Muscle layer of colon (tissue), 2 donors: ENCODE measurements at regions not wholly inside any gene's neighbourhood (a gene's known extent, or its start where the extent isn't known, plus 50 kb on each side); places are given as distances from the start of the nearest gene placed in this dataset.

ENCODE experiments used
- H3K27ac ChIP-seq: one replicate; pipeline ENCODE4 v1.7.0; 2013; ENCODE audit warnings: low read depth, mild to moderate bottlenecking, low read length, moderate library complexity
- H3K27me3 ChIP-seq, 2 donors: one replicate each; pipeline ENCODE4 v1.7.0; 2013; ENCODE audit warnings: low read length in 2 of 2, mild to moderate bottlenecking in 2 of 2; ENCODE audit not compliant: insufficient read depth in 2 of 2, control insufficient read depth in 1 of 2
- H3K36me3 ChIP-seq: one replicate; pipeline ENCODE4 v1.7.0; 2013; ENCODE audit warnings: mild to moderate bottlenecking, low read length; ENCODE audit not compliant: insufficient read depth
- H3K4me1 ChIP-seq: one replicate; pipeline ENCODE4 v1.7.0; 2013; ENCODE audit warnings: mild to moderate bottlenecking, low read length; ENCODE audit not compliant: insufficient read depth
- H3K4me3 ChIP-seq, 2 donors: one replicate each; pipeline ENCODE4 v1.7.0; 2013; ENCODE audit warnings: low read length in 2 of 2, low read depth in 1 of 2, mild to moderate bottlenecking in 1 of 2, moderate library complexity in 1 of 2
- H3K9ac ChIP-seq: one replicate; pipeline ENCODE4 v1.7.0; 2013; ENCODE audit warnings: low read length
- H3K9me3 ChIP-seq: one replicate; pipeline ENCODE4 v1.7.0; 2013; ENCODE audit warnings: mild to moderate bottlenecking, low read length
- donor health status: abdominal sarcoma.
- donor health status: Adenocarcinoma of cecum.

DNA sequence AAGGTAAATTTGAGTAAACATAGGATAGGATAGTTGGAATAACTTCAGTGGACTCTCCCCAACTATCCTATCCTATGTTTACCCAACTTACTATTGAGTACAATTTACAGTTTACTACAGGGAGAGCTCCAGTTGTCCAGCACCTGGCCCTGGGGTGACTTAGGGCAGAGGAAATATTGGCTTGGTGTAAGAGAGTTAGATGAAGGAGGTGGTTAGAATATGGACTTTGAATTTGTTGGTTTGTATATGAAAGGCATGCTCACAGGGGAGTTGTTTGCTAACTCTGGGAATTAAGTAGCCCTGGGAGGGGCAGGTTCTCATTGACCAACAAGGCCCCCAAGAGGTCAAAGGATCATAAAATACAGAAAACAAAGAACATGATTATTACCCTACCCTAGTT, 497.7 kb downstream of the ARL4A start:
- Histone ChIP-seq H3K4me3 (no peak overlapping the region), H3K4me1 (peaks cover under 1% of the 10 kb centered on the region), H3K27ac (no peak overlapping the region), H3K36me3 (no peaks in the 10 kb centered on the region), H3K9me3 (no peaks in the 10 kb centered on the region), H3K27me3 (no peaks in the 10 kb centered on the region), H3K9ac (no peak overlapping the region)

DNA sequence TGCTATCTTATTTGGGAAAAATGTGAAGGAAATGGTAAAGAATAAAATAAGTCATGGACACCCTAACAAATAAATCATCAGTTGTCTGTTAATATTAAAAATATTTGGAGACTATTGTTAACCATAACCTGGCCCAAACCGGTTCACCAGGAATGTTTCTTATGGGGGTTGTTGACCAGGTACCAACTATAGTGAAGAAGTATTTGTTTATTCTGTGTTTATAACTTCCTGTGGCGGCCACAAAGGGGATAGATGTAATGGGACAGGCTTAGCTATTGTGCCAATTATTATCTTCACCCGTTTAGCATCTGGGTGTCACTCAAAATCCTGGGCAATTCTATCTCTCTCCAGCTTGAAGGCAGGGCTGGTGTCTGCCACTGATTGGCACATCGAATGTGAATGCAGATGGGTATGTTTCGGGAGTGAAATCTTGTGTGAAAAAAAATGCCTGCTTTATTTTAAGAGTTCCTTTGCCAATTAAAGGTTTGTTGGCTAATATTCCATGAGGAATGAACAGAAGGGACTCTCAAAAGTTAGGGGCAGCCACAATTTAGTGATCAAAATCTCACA, 500.9 kb downstream of the ARL4A start:
- H3K9ac ChIP-seq, result no peak overlapping the region
- no peak overlapping the region for H3K4me3 ChIP-seq
- H3K9me3 ChIP-seq, result no peaks in the 10 kb centered on the region
- no peaks in the 10 kb centered on the region for H3K4me1 ChIP-seq
- no peak overlapping the region for H3K27ac ChIP-seq
- no peaks in the 10 kb centered on the region for H3K27me3 ChIP-seq
- no peaks in the 10 kb centered on the region for H3K36me3 ChIP-seq

DNA sequence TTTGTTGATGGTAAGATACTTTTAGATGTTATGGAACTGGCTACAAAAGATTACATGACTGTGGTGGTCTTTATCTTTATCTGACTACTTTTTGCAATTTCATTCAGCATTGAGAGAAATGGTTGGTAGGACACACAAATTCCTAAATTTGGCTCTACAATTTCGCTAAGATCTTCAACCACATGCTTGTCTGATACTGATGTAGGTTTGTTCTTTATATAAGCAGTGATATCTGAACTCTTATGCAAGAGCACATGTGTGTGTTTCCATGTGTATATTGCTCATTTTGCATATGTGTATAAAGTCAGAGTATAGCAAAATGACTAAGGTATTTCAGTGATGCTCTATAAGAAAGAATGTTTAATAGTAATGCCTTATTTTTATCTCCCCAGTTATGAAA, 501.5 kb downstream of the ARL4A start:
- no peaks in the 10 kb centered on the region for H3K36me3 ChIP-seq
- no peaks in the 10 kb centered on the region for H3K4me1 ChIP-seq
- no peak overlapping the region for H3K27ac ChIP-seq
- H3K9me3 ChIP-seq, result no peaks in the 10 kb centered on the region
- no peaks in the 10 kb centered on the region for H3K27me3 ChIP-seq
- no peak overlapping the region for H3K9ac ChIP-seq
- no peak overlapping the region for H3K4me3 ChIP-seq

DNA sequence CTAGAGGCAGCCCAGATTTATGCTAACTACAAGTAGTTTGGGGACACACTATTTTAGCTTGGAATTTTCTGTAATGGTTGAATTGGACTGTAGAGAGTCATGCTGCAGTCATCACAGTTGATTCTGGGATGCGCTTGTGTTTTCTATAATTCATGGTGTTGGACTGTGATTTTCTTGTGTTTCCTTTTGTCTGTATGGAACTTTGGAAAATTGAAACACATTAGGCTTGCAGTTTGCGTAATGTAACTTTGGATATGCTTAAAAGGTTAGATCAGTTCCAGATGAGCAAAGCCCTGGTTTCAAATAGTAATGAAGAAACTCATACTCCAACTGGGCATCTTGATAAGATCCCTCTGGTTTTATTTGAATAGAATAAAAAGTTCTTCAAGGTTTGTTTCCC, 502.2 kb downstream of the ARL4A start:
- Histone ChIP-seq H3K27ac (no peak overlapping the region), H3K9me3 (no peaks in the 10 kb centered on the region), H3K9ac (no peak overlapping the region), H3K36me3 (no peaks in the 10 kb centered on the region), H3K4me1 (no peaks in the 10 kb centered on the region), H3K4me3 (no peak overlapping the region), H3K27me3 (no peaks in the 10 kb centered on the region)

DNA sequence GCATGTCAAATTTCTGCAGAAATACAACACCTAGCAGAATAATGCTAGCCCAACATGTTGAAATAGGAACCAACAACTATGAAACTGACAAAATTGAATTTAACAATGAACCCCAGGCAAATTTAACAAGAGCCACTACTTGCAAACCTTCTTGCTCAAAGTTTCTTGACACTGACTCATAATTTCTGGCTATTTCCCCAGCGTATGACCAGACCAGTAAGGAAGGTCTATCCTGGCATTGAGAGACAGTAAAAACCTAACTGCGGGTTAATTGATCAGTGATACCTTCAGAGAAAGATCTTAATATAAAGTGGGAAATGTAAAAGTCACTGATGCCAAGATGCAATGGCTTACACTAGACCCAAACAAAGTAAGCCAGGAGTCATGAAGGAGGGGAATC, 510.1 kb downstream of the ARL4A start:
- no peaks in the 10 kb centered on the region for H3K4me1 ChIP-seq
- H3K9me3 ChIP-seq, result no peaks in the 10 kb centered on the region
- no peaks in the 10 kb centered on the region for H3K36me3 ChIP-seq
- no peak overlapping the region for H3K4me3 ChIP-seq
- no peak overlapping the region for H3K27ac ChIP-seq
- H3K27me3 ChIP-seq, result no peaks in the 10 kb centered on the region
- H3K9ac ChIP-seq, result no peak overlapping the region

DNA sequence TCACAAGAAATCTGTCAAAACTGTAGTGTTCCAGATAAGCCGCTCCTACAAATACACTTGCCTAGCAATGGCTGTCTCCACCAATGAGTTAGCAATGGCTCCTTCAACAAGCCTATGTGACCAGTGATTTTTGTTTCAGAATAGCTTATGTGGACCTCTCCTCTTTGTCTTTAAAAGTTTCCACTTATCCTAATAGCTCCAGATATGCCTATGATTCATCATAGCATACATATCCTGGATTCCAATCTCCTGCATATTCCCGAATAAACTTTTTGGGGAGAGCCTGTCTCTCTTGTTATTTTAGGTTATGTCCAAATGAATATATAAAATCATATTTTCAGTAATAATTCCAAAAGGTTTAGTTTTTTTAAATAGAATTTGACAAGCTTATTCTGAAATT, 510.6 kb downstream of the ARL4A start:
- H3K4me1 ChIP-seq, result no peaks in the 10 kb centered on the region
- H3K36me3 ChIP-seq, result no peaks in the 10 kb centered on the region
- H3K27me3 ChIP-seq, result no peaks in the 10 kb centered on the region
- H3K4me3 ChIP-seq, result no peak overlapping the region
- H3K9ac ChIP-seq, result no peak overlapping the region
- no peak overlapping the region for H3K27ac ChIP-seq
- H3K9me3 ChIP-seq, result no peaks in the 10 kb centered on the region

DNA sequence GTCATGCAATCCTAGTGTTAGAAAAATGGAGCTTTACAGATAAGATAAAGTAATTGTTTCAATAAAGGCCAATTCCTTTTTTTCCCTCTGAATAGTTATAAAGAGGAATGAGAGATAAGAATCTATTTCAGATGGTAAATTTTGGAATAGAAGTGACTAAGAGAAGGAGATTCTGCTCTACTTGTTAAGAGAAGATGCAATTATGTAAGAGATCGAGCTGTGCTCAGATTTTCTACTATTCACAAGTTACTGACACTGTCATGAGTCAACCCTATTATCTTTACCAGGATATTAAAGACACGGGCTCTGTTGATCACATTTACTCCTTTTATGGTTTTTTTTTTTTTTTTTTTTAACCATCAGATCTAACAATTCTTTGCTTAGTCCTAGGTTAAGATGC, 511.3 kb downstream of the ARL4A start:
- Histone ChIP-seq H3K36me3 (no peaks in the 10 kb centered on the region), H3K4me1 (no peaks in the 10 kb centered on the region), H3K9me3 (no peaks in the 10 kb centered on the region), H3K9ac (no peak overlapping the region), H3K27ac (no peak overlapping the region), H3K4me3 (no peak overlapping the region), H3K27me3 (no peaks in the 10 kb centered on the region)

DNA sequence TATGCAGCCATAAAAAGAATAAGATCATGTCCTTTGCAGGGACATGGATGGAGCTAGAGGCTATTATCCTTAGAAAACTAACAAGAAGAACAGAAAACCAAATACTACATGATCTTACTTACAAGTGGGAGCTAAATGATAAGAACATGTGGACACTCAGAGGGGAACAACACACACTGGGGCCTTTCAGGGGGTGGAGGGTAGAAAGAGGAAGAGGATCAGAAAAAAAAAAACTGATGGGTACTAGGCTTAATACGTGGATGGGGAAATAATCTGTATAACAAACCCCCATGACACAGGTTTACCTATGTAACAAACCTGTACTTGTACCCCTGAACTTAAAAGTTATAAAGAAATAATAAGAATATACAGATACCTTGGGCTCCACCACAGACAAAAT, 514.2 kb downstream of the ARL4A start:
- no peaks in the 10 kb centered on the region for H3K27me3 ChIP-seq
- no peak overlapping the region for H3K9ac ChIP-seq
- no peak overlapping the region for H3K27ac ChIP-seq
- H3K4me1 ChIP-seq, result no peaks in the 10 kb centered on the region
- no peak overlapping the region for H3K4me3 ChIP-seq
- H3K9me3 ChIP-seq, result no peaks in the 10 kb centered on the region
- no peaks in the 10 kb centered on the region for H3K36me3 ChIP-seq

DNA sequence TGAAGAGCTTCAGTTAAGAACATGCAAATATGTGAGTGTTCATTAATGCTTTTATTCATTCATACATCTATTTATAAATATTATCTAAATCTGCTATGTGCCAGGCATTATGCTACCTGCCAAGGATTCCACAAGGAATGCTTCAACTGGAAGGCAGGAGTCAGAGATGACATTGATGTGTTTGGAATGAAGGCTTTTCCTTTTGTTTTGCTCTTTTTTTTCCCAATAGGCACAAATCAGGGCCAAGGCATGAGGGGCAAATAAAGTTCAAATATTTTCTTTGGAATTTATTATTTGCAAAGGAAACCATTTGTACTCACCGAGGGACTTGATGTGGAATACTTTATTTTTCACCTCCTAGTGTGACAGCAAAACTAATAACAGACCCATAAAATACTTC, 530.3 kb downstream of the ARL4A start:
- no peaks in the 10 kb centered on the region for H3K36me3 ChIP-seq
- peaks cover 7% of the 10 kb centered on the region for H3K4me1 ChIP-seq
- no peaks in the 10 kb centered on the region for H3K9me3 ChIP-seq
- H3K27ac ChIP-seq, result no peak overlapping the region
- H3K27me3 ChIP-seq, result no peaks in the 10 kb centered on the region
- H3K9ac ChIP-seq, result no peak overlapping the region
- H3K4me3 ChIP-seq, result no peak overlapping the region

DNA sequence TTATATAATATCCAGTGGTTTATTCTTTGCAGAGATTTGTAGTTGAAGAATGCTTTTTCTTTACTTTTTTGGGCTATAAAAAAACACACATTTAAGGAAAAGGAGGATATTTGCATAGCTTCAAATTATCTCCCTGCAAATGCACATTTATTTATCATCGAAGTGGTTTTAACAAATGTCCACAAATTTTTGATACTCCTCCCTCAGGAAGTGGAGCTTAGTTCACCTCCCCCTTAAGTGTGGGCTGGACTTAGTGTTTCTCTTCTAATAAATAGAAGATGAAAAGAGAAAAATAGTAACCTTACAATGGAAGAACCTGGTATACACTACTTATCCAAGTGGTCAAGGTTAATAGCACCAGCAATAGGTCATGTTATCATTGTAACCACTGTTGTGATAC, 537.6 kb downstream of the ARL4A start:
- no peak overlapping the region for H3K4me3 ChIP-seq
- H3K9ac ChIP-seq, result no peak overlapping the region
- no peaks in the 10 kb centered on the region for H3K9me3 ChIP-seq
- no peaks in the 10 kb centered on the region for H3K4me1 ChIP-seq
- H3K27ac ChIP-seq, result no peak overlapping the region
- H3K36me3 ChIP-seq, result no peaks in the 10 kb centered on the region
- H3K27me3 ChIP-seq, result no peaks in the 10 kb centered on the region

DNA sequence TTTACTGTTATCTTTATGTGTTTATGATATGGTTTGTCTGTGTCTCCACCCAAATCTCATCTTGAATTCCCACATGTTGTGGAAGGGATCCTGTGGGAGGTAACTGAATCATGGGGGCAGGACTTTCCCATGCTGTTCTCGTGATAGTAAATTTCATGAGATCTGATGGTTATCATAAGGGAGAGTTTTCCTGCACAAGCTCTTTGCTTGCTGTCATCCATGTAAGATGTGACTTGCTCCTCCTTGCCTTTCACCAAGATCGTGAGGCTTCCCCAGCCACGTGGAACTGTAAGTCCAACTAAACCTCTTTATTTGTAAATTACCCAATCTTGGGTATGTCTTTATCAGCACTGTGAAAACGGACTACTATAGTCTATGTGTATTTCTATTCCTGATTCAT, 539.0 kb downstream of the ARL4A start:
- Histone ChIP-seq H3K27ac (no peak overlapping the region), H3K4me1 (no peaks in the 10 kb centered on the region), H3K27me3 (no peaks in the 10 kb centered on the region), H3K36me3 (no peaks in the 10 kb centered on the region), H3K9me3 (no peaks in the 10 kb centered on the region), H3K9ac (no peak overlapping the region), H3K4me3 (no peak overlapping the region)

DNA sequence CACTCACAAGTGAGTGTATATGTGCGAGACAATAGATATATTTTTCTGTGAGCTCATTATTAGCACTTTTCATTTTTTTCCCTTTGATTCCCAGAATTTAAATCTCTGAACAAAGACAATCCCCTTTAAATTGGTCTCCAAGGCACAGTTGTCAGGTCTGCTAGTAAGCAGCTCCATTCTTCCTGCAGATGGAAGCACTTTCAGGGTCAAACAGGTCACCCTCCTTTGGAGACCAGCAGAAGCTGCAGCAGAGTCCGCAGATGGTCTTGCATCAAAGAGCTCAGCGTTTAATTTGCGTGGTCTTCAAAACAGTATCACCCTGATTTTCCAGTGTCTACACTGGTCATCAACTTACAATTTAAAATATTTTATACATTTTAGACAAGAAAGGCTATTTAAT, 543.8 kb downstream of the ARL4A start:
- no peak overlapping the region for H3K4me3 ChIP-seq
- no peaks in the 10 kb centered on the region for H3K27me3 ChIP-seq
- no peaks in the 10 kb centered on the region for H3K9me3 ChIP-seq
- H3K4me1 ChIP-seq, result no peaks in the 10 kb centered on the region
- no peak overlapping the region for H3K9ac ChIP-seq
- no peak overlapping the region for H3K27ac ChIP-seq
- H3K36me3 ChIP-seq, result no peaks in the 10 kb centered on the region
